Ectodermal cell (in vitro differentiated cells): ENCODE measurements at regions not wholly inside any gene's neighbourhood (a gene's known extent, or its start where the extent isn't known, plus 50 kb on each side); places are given as distances from the start of the nearest gene placed in this dataset.
"Not testable (repeated sequence)": the region's sequence is repeated elsewhere in the genome, so short reads cannot be mapped to it uniquely, and the experiment has no call there.

Experiments
- H3K27ac ChIP-seq: 2 replicates; pipeline ENCODE4 v1.7.0; 2013; ENCODE audit warnings: mild to moderate bottlenecking, low read depth, low read length; ENCODE audit not compliant: insufficient read depth, poor library complexity, severe bottlenecking
- H3K27me3 ChIP-seq: 2 replicates; pipeline ENCODE4 v1.7.0; 2013; ENCODE audit warnings: mild to moderate bottlenecking, low read length; ENCODE audit not compliant: insufficient read depth, control insufficient read depth, poor library complexity, severe bottlenecking
- H3K36me3 ChIP-seq: one replicate; pipeline ENCODE4 v1.7.0; 2013; ENCODE audit warnings: low read length; ENCODE audit not compliant: control insufficient read depth, insufficient read depth
- H3K4me1 ChIP-seq: one replicate; pipeline ENCODE4 v1.7.0; 2013; ENCODE audit warnings: low read length; ENCODE audit not compliant: control insufficient read depth, insufficient read depth
- H3K4me3 ChIP-seq: 2 replicates; pipeline ENCODE4 v1.7.0; 2013; ENCODE audit warnings: low read depth, low read length, control low read depth; ENCODE audit not compliant: insufficient read depth
- H3K9me3 ChIP-seq: 2 replicates; pipeline ENCODE4 v1.7.0; 2013; ENCODE audit warnings: mild to moderate bottlenecking, low read length, moderate library complexity; ENCODE audit not compliant: control insufficient read depth
- WGBS, 2 experiments: methylation state at CpG; one replicate each; pipeline ENCODE4 v1.1.7; 2013; ENCODE audit warnings: missing lambda C conversion rate in 2 of 2; 5-methylcytosine and 5-hydroxymethylcytosine counted together

DNA sequence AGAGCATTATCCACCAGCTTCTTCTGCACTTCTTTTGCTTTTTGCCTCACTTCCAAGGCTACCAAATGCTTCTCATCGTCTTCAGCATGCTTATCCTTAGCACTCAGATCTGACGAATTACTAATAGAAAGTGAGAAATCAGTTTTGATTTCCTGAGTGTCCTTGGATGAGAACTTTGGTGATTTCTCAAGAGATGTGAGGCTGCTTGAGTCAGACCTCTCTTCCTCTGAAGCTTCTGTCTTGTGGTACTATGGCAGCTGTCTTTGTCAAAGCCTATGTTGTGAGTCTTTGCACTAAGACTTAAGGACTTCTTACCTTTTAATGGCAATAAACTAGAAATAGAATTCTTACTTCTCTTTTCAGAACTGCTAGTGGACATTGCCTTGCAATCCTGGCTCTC is 169.9 kb downstream of the CPE start:
- 96 to 100% methylated on average over 2 of the region's 2 CpGs for WGBS, 2 experiments
- H3K36me3 ChIP-seq = no peaks in the 10 kb centered on the region
- H3K4me1 ChIP-seq = peaks cover 4% of the 10 kb centered on the region
- H3K4me3 ChIP-seq = no peak overlapping the region
- no peaks in the 10 kb centered on the region for H3K27me3 ChIP-seq
- H3K9me3 ChIP-seq = no peaks in the 10 kb centered on the region
- H3K27ac ChIP-seq = no peak overlapping the region

DNA sequence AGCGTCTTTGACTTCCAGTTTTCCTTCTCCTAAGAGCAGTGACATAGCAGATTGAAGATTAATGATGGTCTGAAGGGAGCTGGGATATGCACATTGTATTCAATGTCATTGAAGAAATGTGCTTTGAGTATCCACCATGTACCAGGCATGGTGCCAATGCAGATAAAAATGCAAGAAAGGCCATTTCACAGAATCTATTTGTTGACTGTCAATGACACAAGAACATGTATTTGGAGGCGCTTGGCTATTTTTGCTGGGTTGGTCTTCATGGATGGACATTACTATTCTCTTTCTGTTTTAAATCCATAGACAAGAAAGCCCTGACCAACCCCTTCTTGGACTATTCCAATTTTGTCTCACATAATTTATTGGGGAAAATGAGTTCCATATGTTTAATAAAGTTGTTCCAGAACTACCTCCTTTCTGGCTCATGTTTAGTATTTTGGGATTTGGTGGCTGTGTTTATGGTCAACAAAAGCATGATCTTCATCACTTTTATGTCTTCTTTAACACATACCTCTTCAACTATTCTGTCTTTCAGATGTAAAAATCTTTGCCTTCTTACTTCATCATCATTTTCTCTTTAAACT is 174.5 kb downstream of the CPE start:
- H3K9me3 ChIP-seq = no peaks in the 10 kb centered on the region
- H3K4me1 ChIP-seq = peaks cover 4% of the 10 kb centered on the region
- no peaks in the 10 kb centered on the region for H3K36me3 ChIP-seq
- H3K27me3 ChIP-seq = no peaks in the 10 kb centered on the region
- no peak overlapping the region for H3K27ac ChIP-seq
- no peak overlapping the region for H3K4me3 ChIP-seq
- WGBS, 2 experiments = 95 to 100% methylated on average over 2 of the region's 2 CpGs

DNA sequence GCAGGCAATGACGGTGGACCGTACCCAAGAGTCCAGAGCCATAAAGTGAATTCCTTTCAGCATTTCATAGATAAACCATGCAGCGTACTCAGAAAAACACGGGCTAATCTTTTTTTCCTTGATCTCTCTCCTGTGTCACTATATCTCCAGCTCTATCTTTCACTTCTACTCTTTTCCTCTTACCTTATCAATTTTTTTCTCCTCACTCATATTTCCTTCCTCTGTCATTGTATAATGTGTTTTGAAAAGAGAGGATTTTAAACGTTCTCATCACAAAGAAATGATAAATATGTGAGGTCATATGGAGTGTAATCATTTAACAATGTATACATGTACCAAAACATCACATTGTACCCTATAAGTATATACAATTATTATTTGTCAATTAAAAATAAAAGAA is 176.5 kb downstream of the CPE start:
- Histone ChIP-seq H3K4me1 (no peaks in the 10 kb centered on the region), H3K36me3 (no peaks in the 10 kb centered on the region), H3K27me3 (no peaks in the 10 kb centered on the region), H3K27ac (no peak overlapping the region), H3K9me3 (no peaks in the 10 kb centered on the region), H3K4me3 (no peak overlapping the region)
- WGBS, 2 experiments = 92 to 97% methylated on average over 4 of the region's 5 CpGs

DNA sequence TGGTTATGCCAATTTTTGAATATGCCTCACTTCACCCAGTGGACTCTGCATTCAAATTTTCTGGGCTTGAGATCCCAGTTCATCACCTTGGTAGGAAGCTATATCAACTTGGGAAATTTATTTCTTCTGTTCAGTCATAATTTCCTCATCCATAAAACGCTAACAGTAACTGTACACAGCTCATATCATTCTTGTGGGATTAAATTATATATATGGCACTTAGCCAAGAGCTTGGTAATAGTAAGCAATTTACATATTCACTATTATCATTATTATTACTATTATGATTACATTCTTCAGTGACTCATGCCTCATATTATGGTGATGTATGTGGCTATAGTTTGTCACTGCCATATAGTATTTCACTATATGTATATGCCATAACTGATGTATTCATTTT is 177.6 kb downstream of the CPE start:
- WGBS, 2 experiments = no CpG with 5 or more reads among the region's 1 CpG

DNA sequence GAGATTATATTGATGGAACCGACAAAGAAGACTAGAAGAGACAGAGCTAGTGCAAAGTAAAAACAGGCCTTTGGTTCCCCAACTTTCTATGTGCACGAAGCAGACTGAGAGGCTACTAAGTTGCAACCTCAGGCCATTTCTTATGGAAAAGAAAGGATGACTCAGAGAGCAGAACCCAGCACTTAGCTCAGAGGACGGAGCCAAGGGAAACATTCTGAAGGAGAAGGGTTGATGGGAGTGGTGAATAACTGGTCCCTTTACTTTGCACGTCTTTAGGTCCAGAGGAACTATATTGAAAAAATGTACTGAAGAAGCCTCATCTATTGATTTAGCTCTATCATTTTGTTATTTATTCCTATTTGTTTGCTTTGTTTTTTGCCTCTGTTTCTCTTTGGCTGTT is 182.1 kb downstream of the CPE start:
- Histone ChIP-seq H3K4me1 (no peaks in the 10 kb centered on the region), H3K27ac (no peak overlapping the region), H3K27me3 (no peaks in the 10 kb centered on the region), H3K9me3 (no peaks in the 10 kb centered on the region), H3K4me3 (no peak overlapping the region), H3K36me3 (no peaks in the 10 kb centered on the region)
- WGBS, 2 experiments = 82 to 92% methylated on average over 4 of the region's 4 CpGs

More for the DNA sequence above, 177.6 kb downstream of the CPE start:
- no peaks in the 10 kb centered on the region for H3K9me3 ChIP-seq
- H3K4me1 ChIP-seq = no peaks in the 10 kb centered on the region
- H3K4me3 ChIP-seq = no peak overlapping the region
- H3K27ac ChIP-seq = no peak overlapping the region
- H3K36me3 ChIP-seq = no peaks in the 10 kb centered on the region
- no peaks in the 10 kb centered on the region for H3K27me3 ChIP-seq

DNA sequence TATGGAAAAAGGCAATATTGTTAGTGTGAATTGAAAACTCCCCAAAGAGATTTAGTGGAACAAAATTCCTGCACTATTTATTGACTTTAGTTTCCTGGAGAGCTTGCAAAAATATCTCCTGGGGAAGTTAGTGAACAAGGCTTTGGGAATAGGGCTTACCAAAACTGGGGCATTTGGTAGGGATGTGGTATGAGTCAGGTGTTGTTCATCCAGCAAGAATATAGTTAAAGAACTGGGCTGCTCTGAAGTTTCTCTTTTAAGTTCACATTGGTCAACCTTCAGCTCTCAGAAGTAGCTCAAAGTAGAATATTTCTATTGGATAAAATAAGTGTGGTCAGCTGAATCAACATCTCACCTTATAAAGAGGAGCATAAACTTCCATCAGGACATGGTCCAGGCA is 185.0 kb downstream of the CPE start:
- no peaks in the 10 kb centered on the region for H3K9me3 ChIP-seq
- no peaks in the 10 kb centered on the region for H3K4me1 ChIP-seq
- H3K27me3 ChIP-seq = no peaks in the 10 kb centered on the region
- H3K36me3 ChIP-seq = no peaks in the 10 kb centered on the region
- H3K27ac ChIP-seq = no peak overlapping the region
- H3K4me3 ChIP-seq = no peak overlapping the region

DNA sequence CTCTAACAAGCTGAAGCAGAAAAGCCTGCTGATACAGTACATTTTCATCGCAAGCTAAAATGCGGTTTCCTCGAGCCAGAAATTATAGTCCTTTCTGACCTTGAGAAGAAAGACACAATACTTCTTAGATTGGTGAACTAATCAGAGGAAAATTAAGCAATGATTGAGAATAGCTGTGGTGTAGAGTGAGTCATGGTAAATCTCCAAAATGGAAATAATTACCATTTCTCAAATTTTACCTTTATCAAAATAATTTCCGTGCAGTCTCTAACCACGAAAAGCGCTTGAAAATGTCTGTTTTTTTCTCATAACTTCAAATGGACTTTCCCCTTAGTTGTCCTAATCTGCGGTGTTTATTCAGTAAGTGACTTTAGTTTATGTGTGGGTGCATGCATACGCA is 190.2 kb downstream of the CPE start:
- WGBS, 2 experiments = 96 to 97% methylated on average over 6 to 7 of the region's 8 CpGs
- Histone ChIP-seq H3K4me3 (no peak overlapping the region), H3K27me3 (no peaks in the 10 kb centered on the region), H3K9me3 (no peaks in the 10 kb centered on the region), H3K27ac (no peak overlapping the region), H3K4me1 (no peaks in the 10 kb centered on the region), H3K36me3 (no peaks in the 10 kb centered on the region)

DNA sequence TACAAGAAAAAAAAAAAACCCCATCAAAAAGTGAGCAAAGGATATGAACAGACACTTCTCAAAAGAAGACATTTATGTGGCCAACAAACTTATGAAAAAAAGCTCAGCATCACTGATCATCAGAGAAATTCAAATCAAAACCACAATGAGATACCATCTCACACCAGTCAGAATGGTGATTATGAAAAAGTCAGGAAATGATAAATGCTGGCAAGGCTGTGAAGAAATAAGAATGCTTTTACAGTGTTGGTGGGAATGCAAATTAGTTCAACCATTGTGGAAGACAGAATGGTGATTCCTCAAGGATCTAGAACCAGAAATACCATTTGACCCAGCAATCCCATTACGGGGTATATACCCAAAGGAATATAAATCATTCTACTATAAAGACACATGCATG is 192.7 kb downstream of the CPE start:
- H3K36me3 ChIP-seq, H3K4me3 ChIP-seq, H3K27ac ChIP-seq, H3K27me3 ChIP-seq, H3K4me1 ChIP-seq, H3K9me3 ChIP-seq: not testable (repeated sequence)
- whole genome bisulfite sequencing, 2 experiments = 50% methylated on average over 1 of the region's 1 CpG; no CpG with 5 or more reads in 1 of the 2 experiments

DNA sequence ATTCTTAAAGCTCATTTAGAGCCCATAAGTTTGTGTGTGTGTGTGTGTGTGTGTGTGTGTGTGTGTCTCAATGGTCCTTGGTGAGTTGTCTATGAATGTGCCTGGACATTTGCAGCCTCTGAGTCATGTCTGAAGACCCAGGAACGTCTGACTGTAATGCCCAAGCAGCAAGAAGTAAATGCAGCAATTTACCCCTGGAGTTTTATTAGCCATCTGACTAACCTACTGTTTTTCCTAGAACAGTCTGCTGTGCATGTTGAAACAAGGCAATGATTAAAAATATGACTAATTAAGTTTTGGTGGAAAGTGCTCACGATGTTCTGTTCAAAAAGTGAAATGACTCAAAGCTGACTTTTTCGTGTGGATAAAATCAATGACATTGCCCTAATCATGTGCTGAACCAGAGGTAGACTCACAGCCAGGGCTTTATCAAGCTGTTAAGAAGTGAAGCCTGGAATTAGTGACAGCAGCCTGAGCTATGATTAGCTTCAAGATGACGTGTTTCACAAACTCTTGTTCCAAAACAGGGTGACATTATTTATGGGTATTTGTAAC is 201.6 kb downstream of the CPE start:
- no peaks in the 10 kb centered on the region for H3K9me3 ChIP-seq
- no peaks in the 10 kb centered on the region for H3K36me3 ChIP-seq
- H3K27me3 ChIP-seq = no peaks in the 10 kb centered on the region
- H3K4me1 ChIP-seq = no peaks in the 10 kb centered on the region
- no peak overlapping the region for H3K27ac ChIP-seq
- 86 to 90% methylated on average over 4 of the region's 4 CpGs for WGBS, 2 experiments
- no peak overlapping the region for H3K4me3 ChIP-seq

DNA sequence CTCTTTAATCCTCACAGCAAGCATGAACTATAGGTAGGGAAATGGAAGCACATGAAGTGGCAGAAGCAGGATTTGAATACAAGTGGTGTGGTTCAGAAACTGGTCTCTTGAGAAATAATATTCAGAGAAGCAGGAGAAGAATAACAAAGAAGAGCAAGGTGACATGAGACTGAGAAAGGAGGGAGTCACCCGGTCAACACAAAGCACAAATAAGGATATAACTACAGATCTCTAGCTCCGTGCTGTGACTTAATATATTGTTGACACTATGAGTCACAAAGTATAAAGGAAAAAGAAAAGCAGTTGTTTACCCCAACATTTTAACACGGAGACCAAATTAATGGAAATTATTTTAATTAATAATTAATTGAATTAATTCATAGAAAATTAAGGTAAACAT is 204.5 kb downstream of the CPE start:
- Histone ChIP-seq H3K4me1 (no peaks in the 10 kb centered on the region), H3K9me3 (no peaks in the 10 kb centered on the region), H3K27me3 (no peaks in the 10 kb centered on the region), H3K4me3 (no peak overlapping the region), H3K36me3 (no peaks in the 10 kb centered on the region), H3K27ac (no peak overlapping the region)
- WGBS, 2 experiments = 83 to 90% methylated on average over 2 of the region's 3 CpGs

DNA sequence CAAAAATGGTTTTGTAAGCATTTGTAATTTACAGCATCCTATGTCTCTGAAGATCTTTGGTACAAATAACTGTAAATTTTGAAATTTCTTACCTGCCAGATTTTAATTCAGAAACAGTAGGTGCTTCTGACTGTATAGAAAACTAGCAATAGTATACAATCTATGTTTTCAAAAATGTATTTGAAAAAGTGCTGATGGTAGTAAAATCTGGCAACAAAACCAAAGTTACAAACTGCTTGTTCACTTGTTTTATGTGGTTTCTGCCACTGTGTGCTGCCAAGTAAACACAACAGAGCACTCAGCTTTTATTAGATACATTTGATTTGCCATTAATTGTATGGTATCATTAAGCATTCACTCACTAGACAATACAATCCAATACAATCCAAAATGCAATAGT is 206.1 kb downstream of the CPE start:
- no peaks in the 10 kb centered on the region for H3K9me3 ChIP-seq
- H3K4me1 ChIP-seq = no peaks in the 10 kb centered on the region
- H3K36me3 ChIP-seq = no peaks in the 10 kb centered on the region
- H3K27me3 ChIP-seq = no peaks in the 10 kb centered on the region
- no peak overlapping the region for H3K4me3 ChIP-seq
- no peak overlapping the region for H3K27ac ChIP-seq
